ENCODE measurements at regions not wholly inside any gene's neighbourhood (a gene's known extent, or its start where the extent isn't known, plus 50 kb on each side); places are given as distances from the start of the nearest gene placed in this dataset.
"Not testable (repeated sequence)": the region's sequence is repeated elsewhere in the genome, so short reads cannot be mapped to it uniquely, and the experiment has no call there.

- no peak for DNase-seq
Measured at GRCh38 chr22:48919851-48920589, 907.7 kb downstream of the BRD1 start.

DNA sequence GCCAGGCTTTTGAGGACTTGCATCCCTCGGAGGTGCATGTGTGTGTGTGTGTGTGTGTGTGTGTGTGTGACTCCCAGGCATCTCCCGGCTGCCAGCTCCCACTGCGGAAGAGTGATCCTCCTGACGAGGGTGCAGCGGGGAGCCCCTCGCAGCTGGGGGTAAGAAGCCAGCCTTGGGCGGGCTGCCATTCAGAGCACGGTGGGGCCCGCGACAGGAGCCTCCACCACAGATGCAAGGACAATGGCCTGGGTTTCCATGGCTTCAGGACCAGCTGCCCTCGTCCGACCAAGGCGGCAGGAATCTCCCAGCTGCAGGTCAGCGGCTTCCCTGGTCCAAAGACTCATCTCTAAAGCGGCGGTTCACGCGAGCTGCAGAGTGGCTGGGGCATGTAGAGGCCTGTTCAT is 908.5 kb downstream of the BRD1 start:
- no peak for DNase-seq

DNA sequence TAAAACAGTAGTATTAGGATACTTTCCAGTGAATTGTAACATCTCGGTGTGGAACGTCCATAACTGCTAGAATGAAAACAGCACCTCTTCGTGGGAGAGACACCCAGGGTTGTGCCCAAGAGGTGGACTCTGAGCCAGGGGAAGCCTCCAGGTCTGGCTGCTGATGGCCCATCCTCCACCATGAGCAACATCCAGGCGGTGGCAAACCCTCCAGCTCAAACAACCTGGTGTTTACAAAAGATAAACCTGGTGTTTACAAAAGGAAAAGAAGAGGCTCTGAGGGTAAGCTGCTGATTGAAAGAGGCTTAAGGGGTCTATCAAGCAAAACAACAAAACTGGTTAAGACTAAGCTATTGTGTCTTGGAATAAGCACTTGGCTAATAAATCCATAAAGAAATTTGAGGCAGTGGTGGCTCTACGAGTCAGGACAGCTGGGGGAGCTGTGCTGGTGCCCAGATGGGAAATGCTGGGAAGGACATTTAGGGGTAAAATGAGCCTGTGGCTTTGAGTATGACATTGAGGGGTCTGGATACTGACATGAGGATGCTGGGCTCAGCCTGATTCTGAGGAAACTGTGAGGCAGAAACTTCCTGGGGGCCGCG is 909.0 kb downstream of the BRD1 start:
- no peak for DNase-seq

DNA sequence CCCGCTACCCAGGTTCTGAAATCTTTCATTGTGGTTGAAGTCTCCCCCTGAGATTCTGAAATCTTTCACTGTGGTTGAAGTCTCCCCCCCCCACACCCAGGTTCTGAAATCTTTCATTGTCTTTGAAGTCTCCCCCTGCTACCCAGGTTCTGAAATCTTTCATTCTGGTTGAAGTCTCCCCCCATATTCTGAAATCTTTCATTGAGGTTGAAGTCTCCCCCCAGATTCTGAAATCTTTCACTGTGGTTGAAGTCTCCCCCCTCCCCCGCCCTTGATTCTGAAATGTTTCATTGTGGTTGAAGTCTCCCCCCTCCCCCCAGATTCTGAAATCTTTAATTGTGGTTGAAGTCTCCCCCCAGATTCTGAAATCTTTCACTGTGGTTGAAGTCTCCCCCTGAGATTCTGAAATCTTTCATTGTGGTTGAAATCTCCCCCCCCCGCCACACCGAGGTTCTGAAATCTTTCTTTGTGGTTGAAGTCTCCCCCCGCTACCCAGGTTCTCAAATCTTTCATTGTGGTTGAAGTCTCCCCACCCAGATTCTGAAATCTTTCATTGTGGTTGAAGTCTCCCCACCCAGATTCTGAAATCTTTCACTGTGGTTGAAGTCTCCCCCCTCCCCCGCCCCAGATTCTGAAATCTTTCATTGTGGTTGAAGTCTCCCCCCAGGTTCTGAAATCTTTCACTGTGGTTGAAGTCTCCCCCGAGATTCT is 915.2 kb downstream of the BRD1 start:
- DNase-seq: not testable (repeated sequence)

DNA sequence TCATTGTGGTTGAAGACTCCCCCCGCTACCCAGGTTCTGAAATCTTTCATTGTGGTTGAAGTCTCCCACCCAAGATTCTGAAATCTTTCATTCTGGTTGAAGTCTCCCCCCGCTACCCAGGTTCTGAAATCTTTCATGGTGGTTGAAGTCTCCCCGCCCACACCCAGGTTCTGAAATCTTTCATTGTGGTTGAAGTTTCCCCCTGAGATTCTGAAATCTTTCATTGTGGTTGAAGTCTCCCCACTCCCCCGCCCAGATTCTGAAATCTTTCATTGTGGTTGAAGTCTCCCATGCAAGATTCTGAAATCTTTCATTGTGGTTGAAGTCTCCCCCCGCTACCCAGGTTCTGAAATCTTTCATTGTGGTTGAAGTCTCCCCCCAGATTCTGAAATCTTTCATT is 916.0 kb downstream of the BRD1 start:
- DNase-seq: not testable (repeated sequence)

- DNase-seq: not testable (repeated sequence)
Measured at GRCh38 chr22:48911067-48911466, 916.6 kb downstream of the BRD1 start.

- no peak for DNase-seq
Measured at GRCh38 chr22:48908547-48908946, 919.1 kb downstream of the BRD1 start.

DNA sequence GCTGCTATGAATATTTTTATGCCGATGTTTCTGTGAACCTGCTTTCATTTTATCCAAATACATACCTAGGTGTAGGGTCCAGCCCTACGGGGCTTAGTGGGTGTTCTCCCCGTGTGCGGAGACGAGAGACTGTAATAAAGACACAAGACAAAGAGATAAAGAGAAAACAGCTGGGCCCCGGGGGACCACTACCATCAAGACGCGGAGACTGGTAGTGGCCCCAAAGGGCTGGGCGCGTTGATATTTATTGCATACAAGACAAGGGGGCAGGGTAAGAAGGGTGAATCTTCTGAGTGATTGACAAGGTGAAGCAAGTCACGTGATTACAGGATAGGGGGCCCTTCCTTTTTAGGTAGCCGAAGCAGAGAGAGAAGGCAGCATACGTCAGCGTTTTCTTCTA is 920.1 kb downstream of the BRD1 start:
- no peak for DNase-seq

DNA sequence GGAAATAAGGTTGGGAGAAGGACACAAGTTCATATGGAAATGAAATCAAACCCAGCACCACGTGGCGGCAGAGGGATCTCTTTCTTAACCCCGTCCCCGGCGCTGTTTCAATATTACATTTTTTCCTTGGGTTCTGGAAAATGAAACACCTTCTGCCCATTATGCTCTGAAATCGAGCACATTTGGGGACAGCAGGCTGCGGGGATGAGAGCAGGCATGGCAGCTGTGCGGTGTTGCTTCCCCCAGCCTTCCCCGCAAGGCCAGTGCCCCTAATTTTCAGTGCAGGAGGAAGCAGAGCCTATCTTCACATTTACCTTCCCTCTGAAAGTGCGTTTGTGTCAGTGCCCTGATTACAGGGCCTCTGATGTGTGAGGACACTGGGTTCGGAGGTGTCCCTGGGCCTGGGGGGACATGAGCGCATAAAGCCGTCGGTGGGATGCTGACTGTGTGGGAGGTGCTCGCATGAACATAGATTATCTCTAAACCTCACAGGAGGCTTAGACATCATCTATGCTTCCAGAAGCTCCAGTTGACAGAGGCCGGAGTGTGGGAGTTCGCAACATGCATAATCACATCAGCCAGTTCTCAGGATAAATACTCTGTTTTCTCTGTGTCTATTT is 921.3 kb downstream of the BRD1 start:
- no peak for DNase-seq

- DNase-seq: no peak
Measured at GRCh38 chr22:48905206-48905975, 922.3 kb downstream of the BRD1 start.

DNA sequence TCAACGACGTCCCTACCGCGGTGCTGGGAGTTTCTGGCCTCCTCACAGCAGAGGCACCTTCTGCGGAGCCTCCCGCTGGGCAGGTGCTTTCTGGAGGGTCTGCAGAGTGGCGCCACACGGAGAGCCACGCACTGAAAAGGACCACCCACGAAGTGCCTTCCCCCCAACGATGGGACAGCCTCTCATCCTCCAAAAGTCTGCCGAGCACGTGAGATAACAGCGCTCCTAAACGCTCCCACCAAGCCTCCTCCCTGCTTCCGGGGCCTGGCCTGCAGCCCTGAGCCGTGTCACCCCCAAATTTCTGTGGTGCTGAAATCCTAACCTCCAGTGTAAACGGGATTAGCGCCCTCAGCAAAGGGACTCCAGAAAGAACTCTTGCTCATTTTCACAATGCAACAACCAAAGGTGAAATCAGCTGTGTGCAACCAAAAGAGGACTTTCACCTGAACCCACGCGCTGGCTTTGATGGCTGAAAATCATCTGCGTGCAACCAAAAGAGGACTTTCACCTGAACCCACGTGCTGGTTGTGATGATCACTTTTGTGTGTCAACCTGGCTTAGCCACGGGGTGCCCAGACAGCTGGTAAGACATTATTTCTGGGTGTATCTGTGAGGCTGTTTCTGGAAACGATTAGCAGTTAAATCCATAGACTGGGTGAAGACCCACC is 924.6 kb downstream of the BRD1 start:
- no peak for DNase-seq

- DNase-seq: no peak
Measured at GRCh38 chr22:48902001-48902869, 925.4 kb downstream of the BRD1 start.

DNA sequence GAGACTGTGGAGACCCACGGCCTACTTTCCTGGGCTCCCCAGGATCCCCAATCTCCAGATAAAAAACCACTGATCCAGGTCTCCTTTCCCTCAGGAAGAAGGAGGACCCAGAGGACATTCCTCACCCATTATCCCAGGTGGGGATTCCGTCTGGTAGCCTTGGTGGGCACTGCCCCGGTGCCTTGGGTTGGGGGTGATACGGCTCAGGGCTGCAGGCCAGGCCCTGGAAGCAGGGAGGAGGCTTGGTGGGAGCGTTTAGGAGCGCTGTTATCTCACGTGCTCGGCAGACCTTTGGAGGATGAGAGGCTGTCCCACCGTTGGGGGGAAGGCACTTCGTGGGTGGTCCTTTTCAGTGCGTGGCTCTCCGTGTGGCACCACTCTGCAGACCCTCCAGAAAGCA is 926.3 kb downstream of the BRD1 start:
- DNase-seq: no peak

GRCh38 chr22:48900626-48901025 is 927.0 kb downstream of the BRD1 start:
- DNase-seq: no peak

- DNase-seq: no peak
Measured at GRCh38 chr22:48900327-48900597, 927.4 kb downstream of the BRD1 start.

GRCh38 chr22:48899523-48900326 is 927.9 kb downstream of the BRD1 start:
- DNase-seq: no peak

GRCh38 chr22:48898524-48899250 is 929.0 kb downstream of the BRD1 start:
- no peak for DNase-seq

GRCh38 chr22:48897645-48898370 is 929.9 kb downstream of the BRD1 start:
- DNase-seq: no peak
